ENCODE measurements at regions not wholly inside any gene's neighbourhood (a gene's known extent, or its start where the extent isn't known, plus 50 kb on each side); places are given as distances from the start of the nearest gene placed in this dataset.

- no peaks in the 10 kb centered on the region for H3K36me3 ChIP-seq (ENCODE audit: insufficient read depth, low read length)
- H3K79me2 ChIP-seq (replicated peaks; ENCODE audit: insufficient read depth, low read length): no peaks in the 10 kb centered on the region
- H3K4me3 ChIP-seq (ENCODE audit: low read length): no peak overlapping the region
- H4K20me1 ChIP-seq (ENCODE audit: insufficient read depth): no peaks in the 10 kb centered on the region
- H3F3A ChIP-seq (ENCODE audit: insufficient read depth, low read length, poor library complexity, severe bottlenecking): no peaks in the 10 kb centered on the region
- no peak overlapping the region for H2AFZ ChIP-seq (ENCODE audit: low read depth, low read length)
- H3K9me2 ChIP-seq (ENCODE audit: insufficient read depth, low read length): no peaks in the 10 kb centered on the region
- H3K27me3 ChIP-seq (ENCODE audit: insufficient read depth, low read depth, low read length): no peaks in the 10 kb centered on the region
- no peak overlapping the region for H3K27ac ChIP-seq (ENCODE audit: low read length)
- no peak for TF ChIP-seq POLR2AphosphoS5 (IDR thresholded peaks at IDR 0.05)
- TF ChIP-seq SMC3 (conservative IDR thresholded peaks at IDR 0.05; ENCODE audit: poor library complexity): no peak
- TF ChIP-seq EZH2 (IDR thresholded peaks at IDR 0.05; ENCODE audit: borderline replicate concordance, insufficient read depth, low read length, poor library complexity, severe bottlenecking): no peak
- TF ChIP-seq MXI1 (conservative IDR thresholded peaks at IDR 0.05; ENCODE audit: poor library complexity, severe bottlenecking): no peak
- no peak for TF ChIP-seq CTCF (IDR thresholded peaks at IDR 0.05; ENCODE audit: poor library complexity, severe bottlenecking)
- TF ChIP-seq RAD21 (conservative IDR thresholded peaks at IDR 0.05): no peak
- H3K4me2 ChIP-seq (ENCODE audit: low read length): no peak overlapping the region
- H3K9ac ChIP-seq (ENCODE audit: low read length): no peak overlapping the region
- no peaks in the 10 kb centered on the region for H3K9me3 ChIP-seq (ENCODE audit: low read length)
Measured at GRCh38 chrX:66915893-66916292, 277.0 kb upstream of the EDA2R start.

- H3K27ac ChIP-seq (ENCODE audit: low read length): no peak overlapping the region
- H3K9ac ChIP-seq (ENCODE audit: low read length): no peak overlapping the region
- no peaks in the 10 kb centered on the region for H3K36me3 ChIP-seq (ENCODE audit: insufficient read depth, low read length)
- no peak overlapping the region for H2AFZ ChIP-seq (ENCODE audit: low read depth, low read length)
- H3K9me2 ChIP-seq (ENCODE audit: insufficient read depth, low read length): no peaks in the 10 kb centered on the region
- TF ChIP-seq REST (IDR thresholded peaks at IDR 0.05; ENCODE audit: borderline replicate concordance) (no peak), EP300 (conservative IDR thresholded peaks at IDR 0.05; ENCODE audit: poor library complexity, severe bottlenecking) (no peak), POLR2AphosphoS5 (IDR thresholded peaks at IDR 0.05) (no peak), SMC3 (conservative IDR thresholded peaks at IDR 0.05; ENCODE audit: poor library complexity) (no peak), MXI1 (conservative IDR thresholded peaks at IDR 0.05; ENCODE audit: poor library complexity, severe bottlenecking) (no peak), RAD21 (conservative IDR thresholded peaks at IDR 0.05) (no peak), CTCF (IDR thresholded peaks at IDR 0.05; ENCODE audit: poor library complexity, severe bottlenecking) (no peak), EZH2 (IDR thresholded peaks at IDR 0.05; ENCODE audit: borderline replicate concordance, insufficient read depth, low read length, poor library complexity, severe bottlenecking) (no peak), TAF1 (IDR thresholded peaks at IDR 0.05; ENCODE audit: low read depth) (no peak)
- H3K9me3 ChIP-seq (ENCODE audit: low read length): no peaks in the 10 kb centered on the region
- H3F3A ChIP-seq (ENCODE audit: insufficient read depth, low read length, poor library complexity, severe bottlenecking): no peaks in the 10 kb centered on the region
- H4K20me1 ChIP-seq (ENCODE audit: insufficient read depth): no peaks in the 10 kb centered on the region
- no peaks in the 10 kb centered on the region for H3K79me2 ChIP-seq (replicated peaks; ENCODE audit: insufficient read depth, low read length)
- no peaks in the 10 kb centered on the region for H3K27me3 ChIP-seq (ENCODE audit: insufficient read depth, low read depth, low read length)
- no peak overlapping the region for H3K4me3 ChIP-seq (ENCODE audit: low read length)
- no peak overlapping the region for H3K4me2 ChIP-seq (ENCODE audit: low read length)
Measured at GRCh38 chrX:66914080-66914479, 275.2 kb upstream of the EDA2R start.

Data from neural cell (in vitro differentiated cells).